K562 (cell line): ENCODE measurements at regions not wholly inside any gene's neighbourhood (a gene's known extent, or its start where the extent isn't known, plus 50 kb on each side); places are given as distances from the start of the nearest gene placed in this dataset.

Source experiments
- ATAC-seq: fragments of 200-7000 bp; cut with Tn5 transposase; 3 replicates; pipeline ENCODE4 v1.9.1; 2020; ENCODE audit warnings: moderate library complexity
- BruUV-seq: library from RNA; stranded (reverse); fragments of 400-500 nt; replicated peaks from 2 replicates; lab custom pipeline; 2021; lab: Mats Ljungman, UMichigan
- CTCF ChIA-PET: fragments of 300-600 bp; formaldehyde crosslinking; extraction: SDS; loops from one replicate; lab custom pipeline; 2021; ENCODE audit warnings: low intra/inter-chr PET ratio; lab: Yijun Ruan, JAX
- POLR2A ChIA-PET: fragments of 300-600, 350-650 bp; sonication (Branson Sonifier 250); formaldehyde crosslinking; extraction: SDS; loops from one replicate; lab custom pipeline; 2021; ENCODE audit warnings: antibody characterized with exemption, inconsistent platforms; lab: Yijun Ruan, JAX
- DNase-seq, 4 experiments: peaks; one replicate each; pipeline versions ENCODE4 v3.0.0 to v3.0.0-alpha.2; 2011 to 2018; ENCODE audit warnings: low spot score in 3 of 4, mixed read lengths in 3 of 4; ENCODE audit errors: extremely low read depth in 1 of 4
- FAIRE-seq: peaks from 2 replicates; lab custom pipeline; 2011; peaks lifted over from hg19 to GRCh38; lab: Jason Lieb, UNC
- H2AFZ ChIP-seq: 2 replicates; pipeline ENCODE4 v1.6.0; 2011; ENCODE audit warnings: low read depth, low read length, control low read depth, inconsistent platforms
- H3K27ac ChIP-seq: fragments of 200-600 bp; 3 replicates; pipeline ENCODE4 v1.8.0; 2011; ENCODE audit warnings: low read depth, mild to moderate bottlenecking, control low read depth, inconsistent platforms, low read length, moderate library complexity, mixed read lengths; ENCODE audit errors: extremely low read depth
- H3K27me3 ChIP-seq, 2 experiments: fragments of 300-600 bp in 1 of 2; 2 replicates in 1 of 2; 3 replicates in 1 of 2; pipeline versions ENCODE4 v1.6.0 to v1.8.0; 2011; ENCODE audit warnings: inconsistent platforms in 2 of 2, low read length in 2 of 2, mild to moderate bottlenecking in 1 of 2, mixed read lengths in 1 of 2, moderate library complexity in 1 of 2; ENCODE audit not compliant: control insufficient read depth in 2 of 2, insufficient read depth in 2 of 2
- H3K36me3 ChIP-seq: fragments of 300-600 bp; 3 replicates; pipeline ENCODE4 v1.8.0; 2011; ENCODE audit warnings: mild to moderate bottlenecking, low read length, inconsistent platforms; ENCODE audit not compliant: control insufficient read depth, insufficient read depth
- H3K4me1 ChIP-seq, 2 experiments: fragments of 200-600 bp in 1 of 2; replicated peaks in 1 of 2; 2 replicates in 1 of 2; 3 replicates in 1 of 2; pipeline versions ENCODE4 v1.5.1 to v1.8.0; 2011; ENCODE audit warnings: inconsistent platforms in 2 of 2, low read length in 2 of 2, mild to moderate bottlenecking in 1 of 2, mixed read lengths in 1 of 2, moderate library complexity in 1 of 2; ENCODE audit not compliant: control insufficient read depth in 2 of 2, insufficient read depth in 2 of 2
- H3K4me2 ChIP-seq: 2 replicates; pipeline ENCODE4 v1.6.1; 2011; ENCODE audit warnings: low read length, control low read depth, inconsistent platforms, mixed read lengths; ENCODE audit not compliant: insufficient read depth
- H3K4me3 ChIP-seq: fragments of 200-600 bp; sonication (generic), shearing (Covaris generic); 2 replicates; pipeline ENCODE4 v1.5.1; 2016; ENCODE audit warnings: control low read depth, inconsistent platforms
- H3K79me2 ChIP-seq: fragments of 200-600 bp; 3 replicates; pipeline ENCODE4 v1.8.0; 2011; ENCODE audit warnings: low read length, inconsistent platforms; ENCODE audit not compliant: control insufficient read depth, insufficient read depth
- H3K9ac ChIP-seq, 2 experiments: 2 replicates each; pipeline versions ENCODE4 v1.6.0 to v1.6.1; 2011; ENCODE audit warnings: low read depth in 2 of 2, low read length in 2 of 2, control low read depth in 1 of 2, inconsistent platforms in 1 of 2, mild to moderate bottlenecking in 1 of 2, mixed read lengths in 1 of 2; ENCODE audit not compliant: insufficient read depth in 1 of 2
- H3K9me1 ChIP-seq: one replicate; pipeline ENCODE4 v1.6.0; 2011; ENCODE audit warnings: inconsistent platforms, mild to moderate bottlenecking, low read length, moderate library complexity; ENCODE audit not compliant: control insufficient read depth, insufficient read depth
- H3K9me3 ChIP-seq: replicated peaks from 2 replicates; pipeline ENCODE4 v1.5.1; 2011; ENCODE audit warnings: low read depth, low read length, inconsistent platforms; ENCODE audit not compliant: control insufficient read depth, insufficient read depth
- H4K20me1 ChIP-seq: replicated peaks from 2 replicates; pipeline ENCODE4 v1.6.1; 2011; ENCODE audit warnings: low read length, inconsistent platforms, mixed read lengths; ENCODE audit not compliant: control insufficient read depth, insufficient read depth
- BRD4 ChIP-seq: fragments of 200-600 bp; sonication (generic); IDR thresholded peaks from 2 replicates; pipeline ENCODE4 v1.6.1; 2017; ENCODE audit warnings: inconsistent platforms
- CHD4 ChIP-seq: fragments of 200-600 bp; sonication (generic); IDR thresholded peaks from 3 replicates; pipeline ENCODE4 v1.6.1; 2012; ENCODE audit warnings: low read depth, mild to moderate bottlenecking, mixed read lengths, low read length, inconsistent platforms; ENCODE audit not compliant: insufficient read depth, insufficient replicate concordance, poor library complexity, severe bottlenecking
- CREB1 ChIP-seq, 2 experiments: sonication (generic) in 1 of 2; formaldehyde crosslinking in 1 of 2; IDR thresholded peaks; 2 replicates each; pipeline versions ENCODE4 v1.6.1 to v1.8.0; 2012 to 2022; ENCODE audit warnings: inconsistent platforms in 1 of 2, mild to moderate bottlenecking in 1 of 2, missing genetic modification reagents in 1 of 2, moderate library complexity in 1 of 2
- EGR1 ChIP-seq: fragments of 450-650 bp; conservative IDR thresholded peaks from 2 replicates; pipeline ENCODE4 v1.6.1; 2017; ENCODE audit warnings: mild to moderate bottlenecking
- FOXP1 ChIP-seq: sonication (generic); formaldehyde crosslinking; IDR thresholded peaks from 2 replicates; pipeline ENCODE4 v1.8.0; 2022; ENCODE audit warnings: mild to moderate bottlenecking, missing genetic modification reagents
- GABPB2 ChIP-seq: fragments of 250-450 bp; sonication (Bioruptor Pico); conservative IDR thresholded peaks from 2 replicates; pipeline ENCODE4 v1.5.1; 2021; ENCODE audit warnings: mild to moderate bottlenecking
- HDAC1 ChIP-seq, 2 experiments: fragments of 450-650 bp; IDR thresholded peaks; 2 replicates each; pipeline ENCODE4 v1.6.1; 2016 to 2017; ENCODE audit warnings: inconsistent platforms in 1 of 2, mild to moderate bottlenecking in 1 of 2, moderate library complexity in 1 of 2
- HMGXB4 ChIP-seq: sonication (generic); formaldehyde crosslinking; IDR thresholded peaks from 2 replicates; pipeline ENCODE4 v1.8.1; 2023; ENCODE audit warnings: mild to moderate bottlenecking, missing genetic modification reagents
- NFRKB ChIP-seq: fragments of 450-650 bp; IDR thresholded peaks from 2 replicates; pipeline ENCODE4 v1.6.1; 2016; ENCODE audit warnings: low read depth
- RFX5 ChIP-seq: IDR thresholded peaks from 2 replicates; pipeline ENCODE4 v1.6.1; 2011; ENCODE audit warnings: low read depth, mild to moderate bottlenecking, improper control_type of control experiment, low read length
- SIN3A ChIP-seq, 2 experiments: fragments of 150-350 bp in 1 of 2; IDR thresholded peaks; 2 replicates each; pipeline ENCODE4 v1.6.1; 2011 to 2016; ENCODE audit warnings: borderline replicate concordance in 2 of 2, low read depth in 2 of 2, low read length in 2 of 2, mild to moderate bottlenecking in 2 of 2, moderate library complexity in 2 of 2; ENCODE audit not compliant: control insufficient read depth in 1 of 2
- TBL1XR1 ChIP-seq, 2 experiments: IDR thresholded peaks; 2 replicates each; pipeline ENCODE4 v1.6.1; 2012; ENCODE audit warnings: improper control_type of control experiment in 2 of 2, low read length in 2 of 2, mild to moderate bottlenecking in 1 of 2
- ZBTB26 ChIP-seq: fragments of 450-650 bp; formaldehyde crosslinking; IDR thresholded peaks from 2 replicates; pipeline ENCODE4 v1.4.0; 2022; ENCODE audit warnings: missing genetic modification characterization
- ZBTB33 ChIP-seq: sonication (generic); formaldehyde crosslinking; IDR thresholded peaks from 2 replicates; pipeline ENCODE4 v1.8.1; 2023; ENCODE audit warnings: mild to moderate bottlenecking, missing genetic modification reagents
- ZNF280B ChIP-seq: fragments of 250-450 bp; sonication (Bioruptor Pico); IDR thresholded peaks from 2 replicates; pipeline ENCODE4 v1.5.1; 2021; ENCODE audit warnings: mild to moderate bottlenecking
- ZNF354B ChIP-seq: fragments of 250-450 bp; sonication (Bioruptor Pico); IDR thresholded peaks from 2 replicates; pipeline ENCODE4 v1.4.0; 2020
- WGBS: fragments of 100-300 bp; shearing (Covaris generic); methylation state at CpG from one replicate; pipeline ENCODE4 v1.1.6; 2016; ENCODE audit warnings: low coverage, mixed read lengths; ENCODE audit not compliant: insufficient coverage; ENCODE audit errors: missing lambda C conversion rate; 5-methylcytosine and 5-hydroxymethylcytosine counted together
- in situ Hi-C: fragments of 300-500 bp; cut with MboI; formaldehyde crosslinking; loops from 4 replicates; pipeline ENCODE4 v1.15.0; 2018; ENCODE audit warnings: inconsistent platforms, mixed read lengths
- intact Hi-C: fragments of 100-400 bp; cut with micrococcal nuclease; formaldehyde crosslinking; loops from 2 replicates; pipeline ENCODE4 v1.14.2; 2022

GRCh38 chr5:108670591-108671289 lies 77.0 kb upstream of the FER start:
- in situ Hi-C loops: loop anchor here (10.0 kb wide), 1 partner anchor 804 kb away; no protein-coding TSS in a partner anchor
- no peak for TF ChIP-seq TBL1XR1 (IDR thresholded peaks at IDR 0.05; ENCODE audit: low read length in 2 of 2)
- peak; percentile 72 for TF ChIP-seq EGR1
- TF ChIP-seq ZBTB26 (CRISPR knock-in tag): no peak
- no peak for TF ChIP-seq CHD4
- TF ChIP-seq NFRKB: no peak
- TF ChIP-seq ZBTB33 (CRISPR knock-in tag): no peak
- TF ChIP-seq FOXP1: no peak
- no peak for TF ChIP-seq BRD4
- TF ChIP-seq RFX5: no peak
- TF ChIP-seq HMGXB4 (CRISPR knock-in tag): no peak
- TF ChIP-seq SIN3A (IDR thresholded peaks at IDR 0.05; ENCODE audit: borderline replicate concordance in 2 of 2, control insufficient read depth in 1 of 2, low read depth in 2 of 2, low read length in 2 of 2): no peak
- TF ChIP-seq ZNF354B (CRISPR knock-in tag): no peak
- no peak for TF ChIP-seq GABPB2 (CRISPR knock-in tag)
- no peak for TF ChIP-seq HDAC1 (IDR thresholded peaks at IDR 0.05)
- TF ChIP-seq CREB1 (IDR thresholded peaks at IDR 0.05): no peak
- no peak for TF ChIP-seq CREB1 (CRISPR knock-in tag; IDR thresholded peaks at IDR 0.05)
- no peak for TF ChIP-seq ZNF280B (CRISPR knock-in tag)

More at GRCh38 chr5:108670591-108671289, 77.0 kb upstream of the FER start:
- no peak overlapping the region for H3K4me3 ChIP-seq
- no peak overlapping the region for H3K27ac ChIP-seq
- H2AFZ ChIP-seq: no peak overlapping the region
- ATAC-seq (no peak), FAIRE-seq (no peak), DNase-seq (no peak)
- H3K27me3 ChIP-seq: peaks cover 2 to 6% of the 10 kb centered on the region in 2 experiments; a peak in 3 of 5 replicates
- H3K9me3 ChIP-seq: no peaks in the 10 kb centered on the region
- H3K4me1 ChIP-seq: no peaks in the 10 kb centered on the region
- 2% methylated on average over 7 of the region's 7 CpGs for WGBS
- no TSS peak for BruUV-seq
- no peaks in the 10 kb centered on the region for H3K9me1 ChIP-seq
- H3K36me3 ChIP-seq: no peaks in the 10 kb centered on the region
- ChIA-PET CTCF (no interaction called here), POLR2A (no interaction called here)
- no peak overlapping the region for H3K9ac ChIP-seq
- intact Hi-C loops: no loop called here
- H3K79me2 ChIP-seq: no peaks in the 10 kb centered on the region
- H3K4me2 ChIP-seq: no peak overlapping the region
- no peaks in the 10 kb centered on the region for H4K20me1 ChIP-seq
